Mesothelial cell of epicardium (in vitro differentiated cells): ENCODE measurements at regions not wholly inside any gene's neighbourhood (a gene's known extent, or its start where the extent isn't known, plus 50 kb on each side); places are given as distances from the start of the nearest gene placed in this dataset.

Experiments
- DNase-seq, 2 experiments: peaks; one replicate each; pipeline ENCODE4 v3.0.0; 2021; ENCODE audit warnings: low spot score in 2 of 2; ENCODE audit not compliant: unreplicated experiment in 2 of 2
- H3K27ac Mint-ChIP-seq: 2 replicates; pipeline ENCODE4 v1.8.0; 2021; ENCODE audit warnings: mixed read lengths
- H3K27me3 Mint-ChIP-seq: 2 replicates; pipeline ENCODE4 v1.8.0; 2021; ENCODE audit warnings: low read depth, mixed read lengths
- H3K36me3 Mint-ChIP-seq: 2 replicates; pipeline ENCODE4 v1.8.0; 2021; ENCODE audit warnings: mixed read lengths
- H3K4me1 Mint-ChIP-seq: 2 replicates; pipeline ENCODE4 v1.8.0; 2021; ENCODE audit warnings: mixed read lengths
- H3K4me3 Mint-ChIP-seq: 2 replicates; pipeline ENCODE4 v1.8.0; 2021; ENCODE audit warnings: mild to moderate bottlenecking, moderate library complexity, mixed read lengths
- H3K9me3 Mint-ChIP-seq: 2 replicates; pipeline ENCODE4 v1.8.0; 2021; ENCODE audit warnings: mixed read lengths
- CTCF ChIP-seq: fragments of 200-600 bp; sonication (generic); IDR thresholded peaks from one replicate; pipeline ENCODE4 v1.5.0; 2021; ENCODE audit warnings: antibody characterized with exemption; ENCODE audit not compliant: unreplicated experiment

- TF ChIP-seq CTCF = no peak
- Mint-ChIP-seq H3K27me3 (no peaks in the 10 kb centered on the region), H3K4me3 (no peak overlapping the region), H3K9me3 (peaks cover 7% of the 10 kb centered on the region), H3K4me1 (peaks cover 6% of the 10 kb centered on the region), H3K27ac (no peak overlapping the region), H3K36me3 (peaks cover 5% of the 10 kb centered on the region)
- DNase-seq = no peak
Observed at GRCh38 chr11:26830757-26831156, 108.9 kb upstream of the SLC5A12 start.

- Mint-ChIP-seq H3K27me3 (no peaks in the 10 kb centered on the region), H3K36me3 (no peaks in the 10 kb centered on the region), H3K4me1 (no peaks in the 10 kb centered on the region)
Observed at GRCh38 chr11:26834601-26835000, 112.7 kb upstream of the SLC5A12 start.

GRCh38 chr11:26835611-26836010 lies 113.8 kb upstream of the SLC5A12 start:
- peaks cover 14% of the 10 kb centered on the region for H3K9me3 Mint-ChIP-seq
- TF ChIP-seq CTCF = no peak
- H3K27ac Mint-ChIP-seq = no peak overlapping the region
- no peaks in the 10 kb centered on the region for H3K27me3 Mint-ChIP-seq
- H3K36me3 Mint-ChIP-seq = no peaks in the 10 kb centered on the region
- H3K4me1 Mint-ChIP-seq = no peaks in the 10 kb centered on the region
- H3K4me3 Mint-ChIP-seq = no peak overlapping the region
- no peak for DNase-seq

More at GRCh38 chr11:26834601-26835000, 112.7 kb upstream of the SLC5A12 start:
- Mint-ChIP-seq H3K27ac (no peak overlapping the region), H3K9me3 (peaks cover 14% of the 10 kb centered on the region), H3K4me3 (no peak overlapping the region)
- no peak for DNase-seq
- TF ChIP-seq CTCF = no peak

GRCh38 chr11:26837154-26837553 lies 115.3 kb upstream of the SLC5A12 start:
- no peaks in the 10 kb centered on the region for H3K27me3 Mint-ChIP-seq
- no peak overlapping the region for H3K4me3 Mint-ChIP-seq
- H3K9me3 Mint-ChIP-seq = peaks cover 14% of the 10 kb centered on the region
- no peak overlapping the region for H3K27ac Mint-ChIP-seq
- TF ChIP-seq CTCF = no peak
- H3K36me3 Mint-ChIP-seq = no peaks in the 10 kb centered on the region
- peaks cover 10% of the 10 kb centered on the region for H3K4me1 Mint-ChIP-seq
- DNase-seq = no peak

GRCh38 chr11:26839911-26840698 lies 118.2 kb upstream of the SLC5A12 start:
- no peak overlapping the region for H3K27ac Mint-ChIP-seq
- DNase-seq = no peak
- H3K9me3 Mint-ChIP-seq = peaks cover 18% of the 10 kb centered on the region
- no peak for TF ChIP-seq CTCF
- no peaks in the 10 kb centered on the region for H3K36me3 Mint-ChIP-seq
- no peak overlapping the region for H3K4me3 Mint-ChIP-seq
- H3K4me1 Mint-ChIP-seq = peaks cover 22% of the 10 kb centered on the region
- no peaks in the 10 kb centered on the region for H3K27me3 Mint-ChIP-seq
